HL-60 (cell line): ENCODE measurements at regions not wholly inside any gene's neighbourhood (a gene's known extent, or its start where the extent isn't known, plus 50 kb on each side); places are given as distances from the start of the nearest gene placed in this dataset.

Experiments
- DNase-seq, 2 experiments: peaks; one replicate each; pipeline ENCODE4 v3.0.0-alpha.2; 2010 to 2020; ENCODE audit warnings: low read depth in 1 of 2, low spot score in 1 of 2
- H3K27ac ChIP-seq: fragments of 250-450 bp; sonication (Bioruptor Pico); replicated peaks from 2 replicates; pipeline ENCODE4 v1.5.1; 2020; ENCODE audit warnings: mild to moderate bottlenecking, moderate library complexity
- H3K27me3 ChIP-seq: fragments of 250-450 bp; sonication (Bioruptor Pico); 2 replicates; pipeline ENCODE4 v1.5.1; 2021; ENCODE audit warnings: mild to moderate bottlenecking, moderate library complexity; ENCODE audit not compliant: insufficient read depth, poor library complexity, severe bottlenecking
- H3K4me3 ChIP-seq: replicated peaks from 2 replicates; pipeline ENCODE4 v1.5.1; 2011; ENCODE audit warnings: mild to moderate bottlenecking, control low read depth, low read length; ENCODE audit not compliant: insufficient read depth
- CTCF ChIP-seq: IDR thresholded peaks from one replicate; pipeline ENCODE4 v1.5.1; 2011; ENCODE audit warnings: low read length, control low read depth, inconsistent platforms; ENCODE audit not compliant: insufficient read depth
- GABPA ChIP-seq: IDR thresholded peaks from 2 replicates; pipeline ENCODE4 v1.6.1; 2012; ENCODE audit warnings: low read depth
- POLR2AphosphoS5 ChIP-seq: IDR thresholded peaks from 2 replicates; pipeline ENCODE4 v1.6.1; 2012; ENCODE audit warnings: low read depth
- REST ChIP-seq: IDR thresholded peaks from 2 replicates; pipeline ENCODE4 v1.6.1; 2012; ENCODE audit warnings: low read depth; ENCODE audit not compliant: insufficient replicate concordance
- SPI1 ChIP-seq: IDR thresholded peaks from 2 replicates; pipeline ENCODE4 v1.6.1; 2012; ENCODE audit warnings: low read depth, mild to moderate bottlenecking, borderline replicate concordance

- Histone ChIP-seq H3K4me3 (no peak overlapping the region), H3K27ac (no peak overlapping the region), H3K27me3 (no peaks in the 10 kb centered on the region)
- DNase-seq, result no peak
- TF ChIP-seq GABPA (no peak), SPI1 (no peak), POLR2AphosphoS5 (no peak), REST (no peak), CTCF (no peak)
These were observed 56.2 kb upstream of the ADRA2C start for GRCh38 chr4:3709846-3710441.

- H3K27me3 ChIP-seq, result no peaks in the 10 kb centered on the region
- TF ChIP-seq CTCF, result no peak
- TF ChIP-seq GABPA, result no peak
- no peak for TF ChIP-seq POLR2AphosphoS5
- no peak for TF ChIP-seq SPI1
- TF ChIP-seq REST, result no peak
- DNase-seq, result no peak
- H3K27ac ChIP-seq, result no peak overlapping the region
- H3K4me3 ChIP-seq, result no peak overlapping the region
These were observed 56.9 kb upstream of the ADRA2C start for GRCh38 chr4:3709061-3709845.

GRCh38 chr4:3708611-3709010, 57.6 kb upstream of the ADRA2C start:
- H3K27me3 ChIP-seq, result peaks cover 3% of the 10 kb centered on the region
- H3K27ac ChIP-seq, result no peak overlapping the region
- DNase-seq, result no peak
- no peak overlapping the region for H3K4me3 ChIP-seq
- TF ChIP-seq REST (no peak), POLR2AphosphoS5 (no peak), CTCF (no peak)
